ENCODE measurements at regions not wholly inside any gene's neighbourhood (a gene's known extent, or its start where the extent isn't known, plus 50 kb on each side); places are given as distances from the start of the nearest gene placed in this dataset.

GRCh38 chr10:71082960-71083715 lies 129.2 kb upstream of the UNC5B start:
- H3K27ac Mint-ChIP-seq: peak overlapping the region; percentile 32
- no peaks in the 10 kb centered on the region for H3K79me2 ChIP-seq (ENCODE audit: low read depth)
- no peak overlapping the region for H2AFZ ChIP-seq (replicated peaks)
- H3K36me3 ChIP-seq: no peaks in the 10 kb centered on the region
- DNase-seq (ENCODE audit: low spot score): no peak
- H3K9me3 Mint-ChIP-seq: no peaks in the 10 kb centered on the region
- no peaks in the 10 kb centered on the region for H3K27me3 ChIP-seq
- no peak overlapping the region for H3K4me3 Mint-ChIP-seq
- no peaks in the 10 kb centered on the region for H3K36me3 Mint-ChIP-seq
- H3K4me1 Mint-ChIP-seq: peaks cover 34% of the 10 kb centered on the region
- H3K27ac ChIP-seq: no peak overlapping the region
- no peak overlapping the region for H3K4me2 ChIP-seq
- H3F3A ChIP-seq (ENCODE audit: low read depth): peaks cover 19% of the 10 kb centered on the region
- peaks cover 51% of the 10 kb centered on the region for H3K4me1 ChIP-seq
- no peaks in the 10 kb centered on the region for H3K9me3 ChIP-seq (ENCODE audit: low read depth)
- TF ChIP-seq EZH2phosphoT487 (IDR thresholded peaks at IDR 0.05) (no peak), EZH2 (IDR thresholded peaks at IDR 0.05) (no peak)
- TF ChIP-seq, protein P1, sequence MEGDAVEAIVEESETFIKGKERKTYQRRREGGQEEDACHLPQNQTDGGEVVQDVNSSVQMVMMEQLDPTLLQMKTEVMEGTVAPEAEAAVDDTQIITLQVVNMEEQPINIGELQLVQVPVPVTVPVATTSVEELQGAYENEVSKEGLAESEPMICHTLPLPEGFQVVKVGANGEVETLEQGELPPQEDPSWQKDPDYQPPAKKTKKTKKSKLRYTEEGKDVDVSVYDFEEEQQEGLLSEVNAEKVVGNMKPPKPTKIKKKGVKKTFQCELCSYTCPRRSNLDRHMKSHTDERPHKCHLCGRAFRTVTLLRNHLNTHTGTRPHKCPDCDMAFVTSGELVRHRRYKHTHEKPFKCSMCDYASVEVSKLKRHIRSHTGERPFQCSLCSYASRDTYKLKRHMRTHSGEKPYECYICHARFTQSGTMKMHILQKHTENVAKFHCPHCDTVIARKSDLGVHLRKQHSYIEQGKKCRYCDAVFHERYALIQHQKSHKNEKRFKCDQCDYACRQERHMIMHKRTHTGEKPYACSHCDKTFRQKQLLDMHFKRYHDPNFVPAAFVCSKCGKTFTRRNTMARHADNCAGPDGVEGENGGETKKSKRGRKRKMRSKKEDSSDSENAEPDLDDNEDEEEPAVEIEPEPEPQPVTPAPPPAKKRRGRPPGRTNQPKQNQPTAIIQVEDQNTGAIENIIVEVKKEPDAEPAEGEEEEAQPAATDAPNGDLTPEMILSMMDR (IDR thresholded peaks at IDR 0.05): no peak
- no peak overlapping the region for H3K4me3 ChIP-seq
- H3K27me3 Mint-ChIP-seq (ENCODE audit: insufficient read depth, low read depth): peaks cover 25% of the 10 kb centered on the region
- no peak overlapping the region for H3K9ac ChIP-seq
- no peaks in the 10 kb centered on the region for H4K20me1 ChIP-seq (ENCODE audit: low read depth)

- H3K27me3 ChIP-seq: no peaks in the 10 kb centered on the region
- peaks cover 55% of the 10 kb centered on the region for H3K4me1 ChIP-seq
- H3K27ac ChIP-seq: no peak overlapping the region
- H3K4me2 ChIP-seq: no peak overlapping the region
- H3K9me3 ChIP-seq (ENCODE audit: low read depth): no peaks in the 10 kb centered on the region
- Mint-ChIP-seq H3K27me3 (ENCODE audit: insufficient read depth, low read depth) (peaks cover 22% of the 10 kb centered on the region), H3K4me1 (peaks cover 34% of the 10 kb centered on the region), H3K36me3 (no peaks in the 10 kb centered on the region), H3K27ac (peak overlapping the region; percentile 32), H3K9me3 (no peaks in the 10 kb centered on the region), H3K4me3 (no peak overlapping the region)
- H3K36me3 ChIP-seq: no peaks in the 10 kb centered on the region
- no peak for TF ChIP-seq EZH2phosphoT487 (IDR thresholded peaks at IDR 0.05)
- TF ChIP-seq EZH2 (IDR thresholded peaks at IDR 0.05): no peak
- TF ChIP-seq, protein P1 (IDR thresholded peaks at IDR 0.05): no peak
- H3K9ac ChIP-seq: no peak overlapping the region
- H2AFZ ChIP-seq (replicated peaks): no peak overlapping the region
- H3K79me2 ChIP-seq (ENCODE audit: low read depth): no peaks in the 10 kb centered on the region
- no peaks in the 10 kb centered on the region for H4K20me1 ChIP-seq (ENCODE audit: low read depth)
- no peak for DNase-seq (ENCODE audit: low spot score)
- H3K4me3 ChIP-seq: no peak overlapping the region
- H3F3A ChIP-seq (ENCODE audit: low read depth): peaks cover 19% of the 10 kb centered on the region
Observed at GRCh38 chr10:71083716-71083975, 128.7 kb upstream of the UNC5B start.

DNA sequence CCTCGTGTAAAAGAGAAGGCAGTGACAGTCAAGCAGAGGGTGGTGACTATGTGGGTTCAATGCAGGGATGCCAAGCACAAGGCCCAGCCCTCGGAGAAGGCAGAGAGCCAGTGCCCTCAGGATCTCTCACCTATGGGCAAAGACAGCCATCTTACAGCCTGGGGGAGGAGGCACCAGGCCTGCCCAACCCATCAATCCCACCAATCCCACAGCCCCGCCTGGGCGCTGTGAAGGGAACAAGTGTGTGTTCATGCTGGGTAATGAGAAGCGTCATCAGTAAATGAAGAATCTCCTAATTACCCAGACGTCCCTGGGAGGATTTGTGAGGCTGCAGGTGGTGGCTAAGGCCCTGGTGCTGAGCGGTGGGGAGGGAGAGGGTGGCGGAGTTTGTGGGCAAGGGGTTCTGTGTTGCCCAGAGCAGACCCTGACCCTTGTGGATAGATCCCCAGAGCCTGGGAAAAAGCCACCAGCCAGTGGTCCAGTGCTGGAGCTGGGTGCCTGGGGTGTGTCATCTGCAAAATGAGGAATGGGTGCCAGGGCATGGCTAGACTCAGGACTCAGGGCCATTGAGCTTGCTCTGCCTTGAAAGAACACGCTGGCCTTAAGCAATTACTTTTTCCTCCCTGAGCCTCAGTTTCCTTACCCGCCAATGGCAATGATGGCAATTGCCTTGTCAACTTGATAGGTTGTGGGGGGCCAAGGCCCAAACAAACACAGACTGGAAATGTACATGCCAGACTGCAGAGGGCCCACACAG lies 128.1 kb upstream of the UNC5B start:
- H3K9ac ChIP-seq: no peak overlapping the region
- H3K9me3 ChIP-seq (ENCODE audit: low read depth): no peaks in the 10 kb centered on the region
- no peak overlapping the region for H3K27ac ChIP-seq
- peaks cover 55% of the 10 kb centered on the region for H3K4me1 ChIP-seq
- Mint-ChIP-seq H3K27ac (no peak overlapping the region), H3K4me1 (peaks cover 34% of the 10 kb centered on the region), H3K36me3 (no peaks in the 10 kb centered on the region), H3K27me3 (ENCODE audit: insufficient read depth, low read depth) (peaks cover 17% of the 10 kb centered on the region), H3K4me3 (no peak overlapping the region), H3K9me3 (no peaks in the 10 kb centered on the region)
- no peaks in the 10 kb centered on the region for H3K36me3 ChIP-seq
- H3K4me3 ChIP-seq: no peak overlapping the region
- H3K27me3 ChIP-seq: no peaks in the 10 kb centered on the region
- H4K20me1 ChIP-seq (ENCODE audit: low read depth): no peaks in the 10 kb centered on the region
- no peak overlapping the region for H2AFZ ChIP-seq (replicated peaks)
- H3F3A ChIP-seq (ENCODE audit: low read depth): peaks cover 19% of the 10 kb centered on the region
- no peak for DNase-seq (ENCODE audit: low spot score)
- no peaks in the 10 kb centered on the region for H3K79me2 ChIP-seq (ENCODE audit: low read depth)
- TF ChIP-seq EZH2phosphoT487 (IDR thresholded peaks at IDR 0.05) (no peak), EZH2 (IDR thresholded peaks at IDR 0.05) (no peak)
- TF ChIP-seq, protein P1 (IDR thresholded peaks at IDR 0.05): no peak
- H3K4me2 ChIP-seq: no peak overlapping the region

Measured in neural progenitor cell (in vitro differentiated cells).